Neutrophil (primary cell): ENCODE measurements at regions not wholly inside any gene's neighbourhood (a gene's known extent, or its start where the extent isn't known, plus 50 kb on each side); places are given as distances from the start of the nearest gene placed in this dataset.

ENCODE experiments used
- H3K27ac ChIP-seq: fragments of 200-600 bp; sonication (generic); 2 replicates; pipeline ENCODE4 v1.5.1; 2016; ENCODE audit warnings: mild to moderate bottlenecking, moderate library complexity
- H3K27me3 ChIP-seq: fragments of 200-600 bp; sonication (generic); 2 replicates; pipeline ENCODE4 v1.6.0; 2016; ENCODE audit warnings: mild to moderate bottlenecking
- H3K36me3 ChIP-seq: fragments of 200-600 bp; sonication (generic); 2 replicates; pipeline ENCODE4 v1.5.1; 2017
- H3K4me1 ChIP-seq, 2 experiments: fragments of 200-600 bp in 1 of 2; sonication (generic) in 1 of 2; 1 replicate in 1 of 2; 2 replicates in 1 of 2; pipeline versions ENCODE4 v1.5.1 to v1.6.1; 2013 to 2016; ENCODE audit warnings: low read depth in 1 of 2, low read length in 1 of 2, mild to moderate bottlenecking in 1 of 2, moderate library complexity in 1 of 2; ENCODE audit not compliant: control insufficient read depth in 1 of 2, insufficient read depth in 1 of 2
- H3K4me3 ChIP-seq, 2 experiments: fragments of 200-600 bp in 1 of 2; sonication (generic) in 1 of 2; 1 replicate in 1 of 2; 2 replicates in 1 of 2; pipeline ENCODE4 v1.5.1; 2013 to 2016; ENCODE audit warnings: low read depth in 1 of 2, low read length in 1 of 2, mild to moderate bottlenecking in 1 of 2, moderate library complexity in 1 of 2
- H3K9me3 ChIP-seq: fragments of 200-600 bp; sonication (generic); 2 replicates; pipeline ENCODE4 v1.5.1; 2016
- CTCF ChIP-seq: fragments of 200-600 bp; sonication (generic); IDR thresholded peaks from 2 replicates; pipeline ENCODE4 v1.5.1; 2016; ENCODE audit warnings: antibody characterized with exemption

DNA sequence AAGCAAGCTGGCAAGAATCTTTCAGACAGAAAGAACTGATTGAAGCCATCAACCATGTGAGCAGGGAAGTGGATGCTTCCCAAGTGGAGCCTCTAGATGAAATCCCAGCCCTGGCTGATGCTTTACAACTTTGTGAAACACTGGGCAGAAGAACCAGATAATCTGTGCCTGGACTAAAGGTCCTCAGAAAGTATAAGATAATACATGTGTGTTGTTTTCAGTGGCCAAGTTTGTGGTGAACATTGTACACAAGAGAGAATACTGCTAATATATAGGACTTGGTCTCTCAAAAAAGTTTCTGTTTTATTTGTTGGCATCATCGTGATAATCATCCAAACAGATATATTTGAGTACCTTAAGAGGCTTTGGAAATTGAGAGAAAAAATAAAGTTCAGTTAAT lies 1367.8 kb upstream of the IGFBP7 start:
- no peak overlapping the region for H3K27ac ChIP-seq
- H3K4me1 ChIP-seq: no peaks in the 10 kb centered on the region
- no peak overlapping the region for H3K4me3 ChIP-seq

DNA sequence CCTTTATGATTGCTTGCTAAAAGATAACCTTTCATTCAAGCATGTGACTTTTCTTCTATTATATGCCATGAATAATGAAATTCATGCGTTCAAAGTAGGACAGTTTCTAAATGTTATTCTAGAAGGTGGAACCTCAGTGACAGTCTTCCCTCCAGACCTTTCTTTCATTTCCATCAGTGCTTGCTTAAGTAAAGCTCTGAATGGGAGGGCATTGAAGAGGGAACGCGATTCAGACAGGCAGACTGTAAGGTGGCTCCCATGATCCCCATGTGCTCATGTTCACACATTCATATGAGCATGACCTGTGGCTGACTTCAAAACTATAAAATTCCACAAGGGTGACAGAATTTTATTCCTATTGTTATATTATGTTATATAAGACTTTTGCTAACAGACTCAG lies 1367.3 kb upstream of the IGFBP7 start:
- H3K36me3 ChIP-seq: no peaks in the 10 kb centered on the region
- no peak overlapping the region for H3K4me3 ChIP-seq
- no peak for TF ChIP-seq CTCF
- no peaks in the 10 kb centered on the region for H3K4me1 ChIP-seq
- no peaks in the 10 kb centered on the region for H3K9me3 ChIP-seq
- H3K27ac ChIP-seq: no peak overlapping the region
- no peaks in the 10 kb centered on the region for H3K27me3 ChIP-seq

More for the DNA sequence above, 1367.8 kb upstream of the IGFBP7 start:
- Histone ChIP-seq H3K27me3 (no peaks in the 10 kb centered on the region), H3K36me3 (no peaks in the 10 kb centered on the region), H3K9me3 (no peaks in the 10 kb centered on the region)
- TF ChIP-seq CTCF: no peak

DNA sequence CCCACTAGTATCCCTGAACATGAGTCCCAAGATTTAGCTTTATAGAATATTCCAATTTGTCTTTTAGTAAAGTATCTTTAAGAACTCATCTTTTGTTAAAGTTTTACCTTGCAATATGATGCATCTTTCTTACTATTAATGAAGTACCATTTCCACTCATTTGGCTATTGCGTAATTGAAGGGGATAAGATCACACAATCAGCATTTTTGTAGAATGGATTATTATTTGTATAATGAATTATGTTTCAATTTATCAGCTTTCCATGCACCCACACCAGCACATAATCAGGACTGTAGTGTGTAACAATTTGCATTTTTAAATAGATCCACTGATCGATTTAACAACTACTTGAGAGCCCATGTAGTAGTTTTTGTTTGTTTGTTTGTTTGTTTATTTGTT lies 1364.9 kb upstream of the IGFBP7 start:
- Histone ChIP-seq H3K9me3 (no peaks in the 10 kb centered on the region), H3K36me3 (no peaks in the 10 kb centered on the region), H3K27me3 (no peaks in the 10 kb centered on the region), H3K4me3 (no peak overlapping the region), H3K27ac (no peak overlapping the region), H3K4me1 (no peaks in the 10 kb centered on the region)
- no peak for TF ChIP-seq CTCF

DNA sequence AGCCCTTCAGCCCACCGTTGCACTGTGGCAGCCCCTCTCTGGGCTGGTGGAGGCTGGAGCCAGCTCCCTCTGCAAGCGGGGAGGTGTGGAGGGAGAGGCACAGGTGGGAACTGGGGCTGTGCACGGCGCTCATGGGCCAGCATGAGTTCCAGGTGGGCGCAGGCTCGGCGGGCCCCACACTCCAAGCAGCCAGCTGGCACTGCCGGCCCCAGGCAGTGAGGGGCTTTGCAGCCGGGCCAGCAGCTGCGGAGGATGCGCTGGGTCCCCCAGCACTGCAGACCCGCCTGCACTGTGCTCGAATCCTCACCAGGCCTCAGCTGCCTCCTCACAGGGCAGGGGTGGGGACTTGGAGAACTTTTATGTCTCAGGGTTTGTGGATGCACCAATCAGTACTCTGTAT lies 1354.8 kb upstream of the IGFBP7 start:
- H3K27ac ChIP-seq: no peak overlapping the region
- H3K36me3 ChIP-seq: no peaks in the 10 kb centered on the region
- H3K4me3 ChIP-seq: no peak overlapping the region

GRCh38 chr4:58456727-58457384 lies 1346.7 kb upstream of the IGFBP7 start:
- TF ChIP-seq CTCF: no peak
- Histone ChIP-seq H3K9me3 (no peaks in the 10 kb centered on the region), H3K4me3 (no peak overlapping the region)

More for the DNA sequence above, 1354.8 kb upstream of the IGFBP7 start:
- Histone ChIP-seq H3K9me3 (no peaks in the 10 kb centered on the region), H3K27me3 (no peaks in the 10 kb centered on the region), H3K4me1 (no peaks in the 10 kb centered on the region)
- TF ChIP-seq CTCF: no peak

More at GRCh38 chr4:58456727-58457384, 1346.7 kb upstream of the IGFBP7 start:
- no peaks in the 10 kb centered on the region for H3K27me3 ChIP-seq
- H3K36me3 ChIP-seq: no peaks in the 10 kb centered on the region
- H3K4me1 ChIP-seq: no peaks in the 10 kb centered on the region
- no peak overlapping the region for H3K27ac ChIP-seq
